ENCODE measurements at regions not wholly inside any gene's neighbourhood (a gene's known extent, or its start where the extent isn't known, plus 50 kb on each side); places are given as distances from the start of the nearest gene placed in this dataset.

DNA sequence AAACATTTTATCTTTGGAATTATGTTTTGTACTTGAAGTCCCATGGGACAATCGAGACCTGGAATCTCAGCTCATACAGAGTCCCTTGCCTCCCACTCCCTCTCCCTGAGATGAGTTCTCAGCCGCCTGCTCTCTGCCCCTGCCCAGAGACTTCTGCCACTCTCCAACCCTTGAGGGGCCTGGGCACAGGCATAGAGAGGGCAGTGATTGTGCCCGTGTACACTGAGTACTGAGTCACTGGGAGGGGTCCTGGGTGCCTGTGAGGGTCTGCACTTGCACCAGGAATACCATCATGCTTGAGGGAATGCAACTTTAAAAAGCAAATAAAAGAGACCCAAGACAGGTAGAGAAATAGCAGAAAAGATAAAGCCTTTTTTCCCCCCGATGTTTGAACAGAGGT, 453.8 kb upstream of the HS3ST5 start:
- Mint-ChIP-seq H3K27me3 (no peaks in the 10 kb centered on the region), H3K27ac (no peak overlapping the region), H3K4me1 (no peaks in the 10 kb centered on the region), H3K9me3 (no peaks in the 10 kb centered on the region), H3K4me3 (no peak overlapping the region), H3K36me3 (no peaks in the 10 kb centered on the region)
- no peak for DNase-seq (ENCODE audit: low spot score in 2 of 2)
- no peak for ATAC-seq (ENCODE audit: low read depth)

GRCh38 chr6:114793428-114793827, 450.6 kb upstream of the HS3ST5 start:
- no peak for DNase-seq (ENCODE audit: low spot score in 2 of 2)
- Mint-ChIP-seq H3K27ac (no peak overlapping the region), H3K36me3 (no peaks in the 10 kb centered on the region), H3K4me3 (no peak overlapping the region), H3K4me1 (no peaks in the 10 kb centered on the region), H3K27me3 (no peaks in the 10 kb centered on the region), H3K9me3 (no peaks in the 10 kb centered on the region)
- no peak for ATAC-seq (ENCODE audit: low read depth)

DNA sequence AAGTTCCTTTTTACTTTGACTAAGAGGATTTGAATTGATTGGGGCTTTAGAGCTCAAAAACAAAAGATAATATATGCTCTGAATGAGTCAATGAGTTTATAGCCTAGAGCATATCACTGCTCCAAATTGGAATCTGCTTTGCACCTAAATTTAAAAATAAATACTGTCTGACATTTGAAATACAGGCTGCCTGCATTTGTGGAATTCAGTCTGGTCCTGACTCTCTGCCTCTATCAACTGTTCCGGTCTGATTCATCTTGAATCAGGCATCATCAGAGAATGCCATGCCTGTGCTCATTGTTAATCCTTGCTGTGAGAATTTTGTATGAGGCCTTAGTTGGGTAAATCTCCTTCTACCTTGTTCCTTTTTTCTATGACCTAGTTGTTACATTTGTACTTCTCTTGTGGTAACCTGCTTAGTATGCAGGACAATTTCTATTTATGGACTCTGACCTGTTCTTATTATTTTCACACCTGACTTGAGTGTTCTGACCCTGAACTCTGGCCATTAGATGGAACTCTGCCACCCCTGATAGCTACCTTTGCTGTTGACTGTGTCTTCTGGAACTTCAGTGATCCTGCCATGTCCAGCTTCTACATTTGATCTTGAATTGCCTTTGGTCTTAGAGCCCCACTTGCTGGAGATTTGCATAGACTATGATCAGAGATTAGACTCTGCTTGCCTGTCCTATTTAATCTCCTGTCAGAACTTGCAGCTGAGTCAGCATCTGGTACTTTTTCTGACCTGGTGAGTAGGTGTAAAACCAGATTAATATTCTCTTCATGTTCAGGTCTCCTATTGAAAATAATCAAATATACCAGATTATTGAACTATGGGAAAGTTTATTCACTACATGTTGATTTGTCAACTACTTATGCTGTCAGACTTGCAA, 442.7 kb upstream of the HS3ST5 start:
- Mint-ChIP-seq H3K36me3 (no peaks in the 10 kb centered on the region), H3K4me3 (no peak overlapping the region), H3K27ac (no peak overlapping the region), H3K9me3 (peaks cover 3% of the 10 kb centered on the region), H3K4me1 (no peaks in the 10 kb centered on the region), H3K27me3 (no peaks in the 10 kb centered on the region)
- no peak for ATAC-seq (ENCODE audit: low read depth)
- no peak for DNase-seq (ENCODE audit: low spot score in 2 of 2)

DNA sequence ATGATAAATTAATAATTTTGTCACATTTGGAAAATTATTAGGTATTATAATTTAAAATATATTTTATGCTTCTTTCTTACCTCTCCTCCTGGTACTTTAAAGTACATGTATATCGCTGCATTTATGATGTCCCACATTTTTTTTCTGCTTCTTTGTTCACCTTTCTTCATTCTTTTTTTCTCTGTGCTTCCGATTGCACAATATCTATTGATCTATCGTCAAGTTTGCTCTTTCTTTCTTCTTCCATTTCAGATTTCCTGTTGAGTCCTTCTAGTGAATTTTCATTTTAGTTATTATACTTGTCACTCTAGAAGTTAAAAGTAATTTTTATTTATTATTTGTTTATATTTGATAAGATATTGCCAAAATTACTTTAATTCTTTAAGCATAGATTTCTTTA, 441.0 kb upstream of the HS3ST5 start:
- no peak for DNase-seq (ENCODE audit: low spot score in 2 of 2)
- no peak for ATAC-seq (ENCODE audit: low read depth)
- peaks cover 3% of the 10 kb centered on the region for H3K9me3 Mint-ChIP-seq
- no peaks in the 10 kb centered on the region for H3K27me3 Mint-ChIP-seq
- H3K4me3 Mint-ChIP-seq, result no peak overlapping the region
- no peaks in the 10 kb centered on the region for H3K36me3 Mint-ChIP-seq
- H3K4me1 Mint-ChIP-seq, result no peaks in the 10 kb centered on the region
- H3K27ac Mint-ChIP-seq, result no peak overlapping the region

DNA sequence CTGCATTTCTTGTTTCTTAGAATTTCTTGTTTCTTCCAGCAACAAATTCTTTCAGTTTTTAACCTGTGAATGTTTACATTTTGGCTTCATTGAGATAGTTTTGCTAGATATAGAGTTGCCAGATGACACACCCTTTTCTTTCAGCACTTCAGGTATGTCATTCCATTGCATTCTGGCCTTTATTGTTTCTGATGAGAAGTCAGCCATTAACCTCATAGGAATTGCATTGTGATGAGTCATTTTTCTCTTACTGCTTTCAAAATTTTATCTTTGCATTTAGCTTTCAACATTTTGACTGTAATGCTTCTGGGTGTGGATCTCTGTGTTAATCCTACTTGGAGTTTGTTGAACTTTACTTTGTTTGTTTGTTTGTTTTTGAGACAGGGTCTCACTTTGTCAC, 440.3 kb upstream of the HS3ST5 start:
- H3K27me3 Mint-ChIP-seq, result no peaks in the 10 kb centered on the region
- no peak overlapping the region for H3K27ac Mint-ChIP-seq
- H3K4me3 Mint-ChIP-seq, result no peak overlapping the region
- no peaks in the 10 kb centered on the region for H3K36me3 Mint-ChIP-seq
- no peak for ATAC-seq (ENCODE audit: low read depth)
- no peak for DNase-seq (ENCODE audit: low spot score in 2 of 2)
- no peaks in the 10 kb centered on the region for H3K4me1 Mint-ChIP-seq
- H3K9me3 Mint-ChIP-seq, result peaks cover 3% of the 10 kb centered on the region

GRCh38 chr6:114764866-114765265, 422.0 kb upstream of the HS3ST5 start:
- no peaks in the 10 kb centered on the region for H3K4me1 Mint-ChIP-seq
- no peaks in the 10 kb centered on the region for H3K27me3 Mint-ChIP-seq
- peaks cover 1% of the 10 kb centered on the region for H3K9me3 Mint-ChIP-seq
- no peak for ATAC-seq (ENCODE audit: low read depth)
- no peak for DNase-seq (ENCODE audit: low spot score in 2 of 2)
- no peak overlapping the region for H3K4me3 Mint-ChIP-seq
- H3K27ac Mint-ChIP-seq, result no peak overlapping the region
- H3K36me3 Mint-ChIP-seq, result no peaks in the 10 kb centered on the region

DNA sequence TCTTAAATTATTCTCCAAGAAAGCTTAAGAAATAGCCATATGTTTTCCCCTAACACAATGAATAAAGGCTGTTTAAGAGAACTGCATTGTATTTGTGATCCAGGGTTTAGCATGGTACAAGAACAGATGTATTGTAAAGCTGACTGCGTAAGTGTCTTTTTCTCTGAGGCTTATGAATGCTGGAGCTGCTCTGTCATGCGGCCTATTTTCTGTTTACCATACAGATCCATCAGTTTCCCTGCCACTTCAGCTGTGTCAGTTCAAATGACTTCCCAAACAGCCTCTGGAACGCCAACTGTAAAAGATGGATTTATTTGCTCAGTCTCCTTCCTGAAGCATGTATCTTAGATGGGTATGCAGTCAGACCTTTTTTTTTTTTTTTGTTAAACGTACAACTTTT, 419.3 kb upstream of the HS3ST5 start:
- Mint-ChIP-seq H3K27me3 (no peaks in the 10 kb centered on the region), H3K36me3 (no peaks in the 10 kb centered on the region), H3K4me3 (no peak overlapping the region), H3K4me1 (no peaks in the 10 kb centered on the region), H3K9me3 (peaks cover 2% of the 10 kb centered on the region), H3K27ac (no peak overlapping the region)
- no peak for ATAC-seq (ENCODE audit: low read depth)
- no peak for DNase-seq (ENCODE audit: low spot score in 2 of 2)

DNA sequence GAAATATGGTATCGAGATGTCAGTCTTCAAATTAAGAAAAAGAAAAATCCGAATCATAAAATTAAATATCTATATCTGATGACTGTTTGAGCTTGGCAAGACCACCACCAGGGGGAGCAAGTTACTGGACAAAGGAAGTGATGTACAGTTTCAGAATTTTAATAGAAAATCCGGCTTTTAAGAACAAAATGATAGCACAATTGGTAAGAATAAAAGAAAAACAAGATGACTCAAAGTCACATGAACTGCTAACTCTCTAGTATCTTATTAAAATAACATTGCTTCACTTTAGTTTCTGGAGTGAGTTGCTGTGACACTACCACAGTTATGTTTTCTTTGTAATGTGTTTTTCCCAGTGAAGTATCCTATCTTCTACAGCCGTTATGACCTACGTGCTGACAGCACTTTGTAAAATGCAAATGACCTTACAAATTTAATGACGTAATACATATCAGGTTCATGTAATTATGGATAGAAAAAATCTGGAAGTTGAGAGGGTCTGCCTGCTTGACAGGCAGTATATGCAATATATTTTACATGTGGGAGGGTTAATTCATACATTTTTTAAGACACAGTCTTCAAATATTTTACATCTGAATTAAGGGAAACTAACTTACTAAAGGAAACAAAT, 405.3 kb upstream of the HS3ST5 start:
- H3K36me3 Mint-ChIP-seq, result no peaks in the 10 kb centered on the region
- no peaks in the 10 kb centered on the region for H3K4me1 Mint-ChIP-seq
- H3K9me3 Mint-ChIP-seq, result peaks cover 1% of the 10 kb centered on the region
- H3K4me3 Mint-ChIP-seq, result no peak overlapping the region
- ATAC-seq (ENCODE audit: low read depth) (no peak), DNase-seq (ENCODE audit: low spot score in 2 of 2) (peak; percentile 0 to 13)
- H3K27ac Mint-ChIP-seq, result no peak overlapping the region
- H3K27me3 Mint-ChIP-seq, result no peaks in the 10 kb centered on the region

- Mint-ChIP-seq H3K4me1 (no peaks in the 10 kb centered on the region), H3K27me3 (no peaks in the 10 kb centered on the region), H3K27ac (no peak overlapping the region), H3K4me3 (no peak overlapping the region), H3K9me3 (no peaks in the 10 kb centered on the region), H3K36me3 (no peaks in the 10 kb centered on the region)
- DNase-seq (ENCODE audit: low spot score in 2 of 2) (no peak), ATAC-seq (ENCODE audit: low read depth) (no peak)
These were observed 397.7 kb upstream of the HS3ST5 start for GRCh38 chr6:114740547-114740946.

DNA sequence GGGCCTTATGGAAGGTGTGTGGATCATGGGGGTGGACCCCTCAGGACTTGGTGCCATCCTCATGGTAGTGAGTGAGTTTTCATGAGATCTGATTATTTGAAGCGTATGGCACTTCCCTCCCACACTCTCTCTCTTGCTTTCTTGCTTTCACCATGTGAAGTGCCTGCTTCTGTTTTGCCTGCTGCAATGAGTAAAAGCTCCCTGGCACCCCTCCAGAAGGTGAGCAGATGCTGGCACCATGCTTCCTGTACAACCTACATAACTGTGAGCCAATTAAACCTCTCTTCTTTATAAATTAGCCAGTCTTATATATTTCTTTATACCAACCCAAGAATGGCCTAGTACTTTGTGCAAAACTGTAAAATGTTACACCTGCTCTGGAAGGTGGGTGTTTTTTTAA, 396.8 kb upstream of the HS3ST5 start:
- no peak overlapping the region for H3K4me3 Mint-ChIP-seq
- no peaks in the 10 kb centered on the region for H3K27me3 Mint-ChIP-seq
- no peaks in the 10 kb centered on the region for H3K36me3 Mint-ChIP-seq
- no peaks in the 10 kb centered on the region for H3K9me3 Mint-ChIP-seq
- no peaks in the 10 kb centered on the region for H3K4me1 Mint-ChIP-seq
- DNase-seq (ENCODE audit: low spot score in 2 of 2) (no peak), ATAC-seq (ENCODE audit: low read depth) (no peak)
- H3K27ac Mint-ChIP-seq, result no peak overlapping the region

GRCh38 chr6:114735025-114735735, 392.4 kb upstream of the HS3ST5 start:
- H3K36me3 Mint-ChIP-seq, result no peaks in the 10 kb centered on the region

GRCh38 chr6:114733596-114733995, 390.8 kb upstream of the HS3ST5 start:
- H3K4me3 Mint-ChIP-seq, result no peak overlapping the region
- H3K4me1 Mint-ChIP-seq, result no peaks in the 10 kb centered on the region
- no peak overlapping the region for H3K27ac Mint-ChIP-seq
- no peaks in the 10 kb centered on the region for H3K36me3 Mint-ChIP-seq
- DNase-seq (ENCODE audit: low spot score in 2 of 2) (no peak), ATAC-seq (ENCODE audit: low read depth) (no peak)
- no peaks in the 10 kb centered on the region for H3K9me3 Mint-ChIP-seq
- no peaks in the 10 kb centered on the region for H3K27me3 Mint-ChIP-seq

More at GRCh38 chr6:114735025-114735735, 392.4 kb upstream of the HS3ST5 start:
- Mint-ChIP-seq H3K4me3 (no peak overlapping the region), H3K9me3 (no peaks in the 10 kb centered on the region), H3K27me3 (no peaks in the 10 kb centered on the region), H3K4me1 (no peaks in the 10 kb centered on the region), H3K27ac (no peak overlapping the region)
- ATAC-seq (ENCODE audit: low read depth) (no peak), DNase-seq (ENCODE audit: low spot score in 2 of 2) (no peak)

- Mint-ChIP-seq H3K27ac (no peak overlapping the region), H3K4me3 (no peak overlapping the region), H3K9me3 (no peaks in the 10 kb centered on the region), H3K27me3 (no peaks in the 10 kb centered on the region), H3K4me1 (peaks cover 2% of the 10 kb centered on the region), H3K36me3 (no peaks in the 10 kb centered on the region)
- DNase-seq (ENCODE audit: low spot score in 2 of 2), result no peak
- ATAC-seq (ENCODE audit: low read depth), result no peak
These were observed 376.0 kb upstream of the HS3ST5 start for GRCh38 chr6:114718716-114719270.

GRCh38 chr6:114718186-114718585, 375.4 kb upstream of the HS3ST5 start:
- H3K36me3 Mint-ChIP-seq, result no peaks in the 10 kb centered on the region
- H3K27me3 Mint-ChIP-seq, result no peaks in the 10 kb centered on the region
- H3K4me3 Mint-ChIP-seq, result no peak overlapping the region
- no peak overlapping the region for H3K27ac Mint-ChIP-seq
- H3K4me1 Mint-ChIP-seq, result peaks cover 4% of the 10 kb centered on the region
- no peaks in the 10 kb centered on the region for H3K9me3 Mint-ChIP-seq
- ATAC-seq (ENCODE audit: low read depth) (no peak), DNase-seq (ENCODE audit: low spot score in 2 of 2) (no peak)

Data from memory B cell (primary cell).